ENCODE measurements at regions not wholly inside any gene's neighbourhood (a gene's known extent, or its start where the extent isn't known, plus 50 kb on each side); places are given as distances from the start of the nearest gene placed in this dataset.

DNA sequence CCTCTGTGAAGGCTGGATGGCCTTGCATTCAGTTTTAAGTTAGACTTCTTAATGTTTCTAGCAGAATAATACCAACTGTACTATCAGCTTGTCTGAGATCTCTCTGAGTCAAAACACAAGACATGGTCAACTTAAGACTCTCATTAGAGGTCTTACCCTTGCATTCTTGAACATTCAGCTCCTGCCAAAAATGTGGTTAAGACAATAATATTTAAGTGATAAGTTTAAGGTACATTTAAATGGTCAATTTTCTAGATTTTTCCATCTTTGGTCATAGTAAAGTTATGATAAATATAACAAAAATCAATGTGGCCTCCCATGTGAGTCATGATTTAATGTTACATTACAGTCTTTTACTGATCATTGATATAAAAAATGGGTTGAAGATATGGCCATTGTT is 75.0 kb downstream of the NR2F1 start:
- TF ChIP-seq, protein P1, sequence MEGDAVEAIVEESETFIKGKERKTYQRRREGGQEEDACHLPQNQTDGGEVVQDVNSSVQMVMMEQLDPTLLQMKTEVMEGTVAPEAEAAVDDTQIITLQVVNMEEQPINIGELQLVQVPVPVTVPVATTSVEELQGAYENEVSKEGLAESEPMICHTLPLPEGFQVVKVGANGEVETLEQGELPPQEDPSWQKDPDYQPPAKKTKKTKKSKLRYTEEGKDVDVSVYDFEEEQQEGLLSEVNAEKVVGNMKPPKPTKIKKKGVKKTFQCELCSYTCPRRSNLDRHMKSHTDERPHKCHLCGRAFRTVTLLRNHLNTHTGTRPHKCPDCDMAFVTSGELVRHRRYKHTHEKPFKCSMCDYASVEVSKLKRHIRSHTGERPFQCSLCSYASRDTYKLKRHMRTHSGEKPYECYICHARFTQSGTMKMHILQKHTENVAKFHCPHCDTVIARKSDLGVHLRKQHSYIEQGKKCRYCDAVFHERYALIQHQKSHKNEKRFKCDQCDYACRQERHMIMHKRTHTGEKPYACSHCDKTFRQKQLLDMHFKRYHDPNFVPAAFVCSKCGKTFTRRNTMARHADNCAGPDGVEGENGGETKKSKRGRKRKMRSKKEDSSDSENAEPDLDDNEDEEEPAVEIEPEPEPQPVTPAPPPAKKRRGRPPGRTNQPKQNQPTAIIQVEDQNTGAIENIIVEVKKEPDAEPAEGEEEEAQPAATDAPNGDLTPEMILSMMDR (IDR thresholded peaks at IDR 0.05) = no peak
- TF ChIP-seq POLR2A (IDR thresholded peaks at IDR 0.05) (no peak), EP300 (IDR thresholded peaks at IDR 0.05) (no peak)

Measured in ovary (tissue), 3 donors.